PC-3 (cell line): ENCODE measurements at regions not wholly inside any gene's neighbourhood (a gene's known extent, or its start where the extent isn't known, plus 50 kb on each side); places are given as distances from the start of the nearest gene placed in this dataset.

Source experiments
- CTCF ChIP-seq: fragments of 300-600 bp; sonication (generic); conservative IDR thresholded peaks from 2 replicates; pipeline ENCODE4 v1.5.1; 2017; ENCODE audit warnings: antibody characterized with exemption, low read depth, mild to moderate bottlenecking, low read length
- EZH2 ChIP-seq: fragments of 300-600 bp; sonication (generic); IDR thresholded peaks from one replicate; pipeline ENCODE4 v1.6.1; 2017; ENCODE audit warnings: antibody characterized with exemption, mild to moderate bottlenecking, low read length; ENCODE audit not compliant: unreplicated experiment
- EZH2phosphoT487 ChIP-seq: fragments of 300-600 bp; sonication (generic); IDR thresholded peaks from 2 replicates; pipeline ENCODE4 v1.6.1; 2018; ENCODE audit warnings: mild to moderate bottlenecking, antibody characterized with exemption, low read length, borderline replicate concordance

- no peak for TF ChIP-seq CTCF
- TF ChIP-seq EZH2, result no peak
- no peak for TF ChIP-seq EZH2phosphoT487
These were observed 65.8 kb upstream of the JAG1 start for GRCh38 chr20:10739566-10739965.
